ENCODE measurements at regions not wholly inside any gene's neighbourhood (a gene's known extent, or its start where the extent isn't known, plus 50 kb on each side); places are given as distances from the start of the nearest gene placed in this dataset.

DNA sequence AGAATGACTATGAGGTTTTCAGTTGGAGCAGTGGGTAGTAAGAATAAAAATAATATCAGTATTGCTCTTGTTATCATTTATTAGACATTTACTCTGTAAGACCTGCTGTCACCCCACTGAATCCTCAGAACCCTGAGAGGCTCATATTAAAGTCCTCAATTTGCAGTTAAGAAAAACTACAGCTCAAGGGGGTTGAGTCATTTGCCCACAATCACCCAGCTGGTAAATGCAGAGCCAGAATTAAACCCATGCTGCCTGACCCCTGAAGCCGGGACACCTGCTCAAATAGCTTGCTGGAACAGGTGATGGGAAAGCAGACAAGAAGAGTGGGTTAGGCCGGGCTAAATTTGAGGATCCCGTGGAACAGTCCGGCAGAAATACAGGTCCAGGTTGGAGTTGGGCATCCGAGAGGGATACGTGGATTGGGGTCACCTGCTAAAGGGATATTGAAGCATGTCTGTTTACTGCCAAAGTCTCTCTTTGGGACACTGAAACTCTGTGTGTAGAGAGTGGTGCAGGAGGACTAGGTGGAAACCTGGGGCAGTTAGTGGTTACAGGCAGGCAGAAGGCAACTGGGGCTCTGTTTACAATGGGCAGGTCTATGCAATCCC, 344.1 kb downstream of the CDC5L start:
- DNase-seq (ENCODE audit: low read depth) = no peak
- no peak overlapping the region for H3K4me3 ChIP-seq (ENCODE audit: low read depth, low read length)
- TF ChIP-seq, protein P1, sequence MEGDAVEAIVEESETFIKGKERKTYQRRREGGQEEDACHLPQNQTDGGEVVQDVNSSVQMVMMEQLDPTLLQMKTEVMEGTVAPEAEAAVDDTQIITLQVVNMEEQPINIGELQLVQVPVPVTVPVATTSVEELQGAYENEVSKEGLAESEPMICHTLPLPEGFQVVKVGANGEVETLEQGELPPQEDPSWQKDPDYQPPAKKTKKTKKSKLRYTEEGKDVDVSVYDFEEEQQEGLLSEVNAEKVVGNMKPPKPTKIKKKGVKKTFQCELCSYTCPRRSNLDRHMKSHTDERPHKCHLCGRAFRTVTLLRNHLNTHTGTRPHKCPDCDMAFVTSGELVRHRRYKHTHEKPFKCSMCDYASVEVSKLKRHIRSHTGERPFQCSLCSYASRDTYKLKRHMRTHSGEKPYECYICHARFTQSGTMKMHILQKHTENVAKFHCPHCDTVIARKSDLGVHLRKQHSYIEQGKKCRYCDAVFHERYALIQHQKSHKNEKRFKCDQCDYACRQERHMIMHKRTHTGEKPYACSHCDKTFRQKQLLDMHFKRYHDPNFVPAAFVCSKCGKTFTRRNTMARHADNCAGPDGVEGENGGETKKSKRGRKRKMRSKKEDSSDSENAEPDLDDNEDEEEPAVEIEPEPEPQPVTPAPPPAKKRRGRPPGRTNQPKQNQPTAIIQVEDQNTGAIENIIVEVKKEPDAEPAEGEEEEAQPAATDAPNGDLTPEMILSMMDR (conservative IDR thresholded peaks at IDR 0.05; ENCODE audit: low read depth, low read length) = no peak

DNA sequence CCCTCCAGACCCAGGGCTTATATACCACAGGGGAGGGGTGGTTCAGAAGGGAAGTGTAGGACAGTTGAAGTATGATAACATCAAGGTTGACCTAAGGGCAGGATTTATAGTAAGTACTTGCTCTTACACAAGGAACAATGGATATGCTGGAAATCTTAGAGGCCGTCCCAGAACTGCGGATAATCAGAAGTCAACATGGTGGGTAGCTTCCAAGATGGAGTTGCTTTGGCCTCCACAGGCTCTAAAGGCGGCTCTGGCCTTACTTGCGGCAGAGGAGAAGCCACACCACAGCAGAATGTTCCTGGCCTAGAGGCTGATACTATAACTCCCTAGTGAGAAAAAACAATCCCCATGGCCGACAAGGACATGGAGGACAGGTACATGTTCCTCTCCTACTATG, 344.7 kb downstream of the CDC5L start:
- no peak overlapping the region for H3K4me3 ChIP-seq (ENCODE audit: low read depth, low read length)
- DNase-seq (ENCODE audit: low read depth) = no peak
- TF ChIP-seq, protein P1 (conservative IDR thresholded peaks at IDR 0.05; ENCODE audit: low read depth, low read length) = no peak

DNA sequence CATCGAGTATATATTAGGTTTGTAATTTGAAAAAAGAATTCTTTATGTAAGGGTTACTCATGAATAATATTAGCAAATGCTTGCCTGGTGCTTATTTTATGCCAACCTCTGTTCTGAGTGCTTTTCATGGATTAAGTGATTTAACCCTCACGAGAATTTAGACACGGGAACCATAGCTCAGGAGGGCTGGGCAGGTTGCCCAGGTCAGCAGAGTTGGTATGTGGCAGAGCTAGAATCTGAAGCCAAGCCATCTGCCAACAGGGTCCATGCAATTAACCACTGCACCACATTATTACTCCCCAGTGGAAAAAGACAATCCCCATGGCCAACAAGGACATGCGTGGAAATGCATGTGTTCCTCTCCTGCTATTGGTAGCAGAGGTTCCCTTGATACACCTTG, 345.6 kb downstream of the CDC5L start:
- TF ChIP-seq, protein P1 (conservative IDR thresholded peaks at IDR 0.05; ENCODE audit: low read depth, low read length) = no peak

GRCh38 chr6:44733868-44734267, 346.4 kb downstream of the CDC5L start:
- H3K4me3 ChIP-seq (ENCODE audit: low read depth, low read length) = no peak overlapping the region
- TF ChIP-seq, protein P1 (conservative IDR thresholded peaks at IDR 0.05; ENCODE audit: low read depth, low read length) = no peak
- DNase-seq (ENCODE audit: low read depth) = no peak

More for the DNA sequence above, 345.6 kb downstream of the CDC5L start:
- no peak overlapping the region for H3K4me3 ChIP-seq (ENCODE audit: low read depth, low read length)
- no peak for DNase-seq (ENCODE audit: low read depth)

GRCh38 chr6:44734886-44735629, 347.6 kb downstream of the CDC5L start:
- H3K4me3 ChIP-seq (ENCODE audit: low read depth, low read length) = no peak overlapping the region
- DNase-seq (ENCODE audit: low read depth) = no peak
- TF ChIP-seq, protein P1 (conservative IDR thresholded peaks at IDR 0.05; ENCODE audit: low read depth, low read length) = no peak

- TF ChIP-seq, protein P1 (conservative IDR thresholded peaks at IDR 0.05; ENCODE audit: low read depth, low read length) = no peak
- H3K4me3 ChIP-seq (ENCODE audit: low read depth, low read length) = no peak overlapping the region
- DNase-seq (ENCODE audit: low read depth) = peak; percentile 63
These were observed 348.1 kb downstream of the CDC5L start for GRCh38 chr6:44735630-44735963.

GRCh38 chr6:44737341-44737740, 349.8 kb downstream of the CDC5L start:
- no peak overlapping the region for H3K4me3 ChIP-seq (ENCODE audit: low read depth, low read length)
- TF ChIP-seq, protein P1 (conservative IDR thresholded peaks at IDR 0.05; ENCODE audit: low read depth, low read length) = no peak
- DNase-seq (ENCODE audit: low read depth) = no peak

Data from choroid plexus epithelial cell (primary cell).